NOMO-1 treated with dmso at 0.1 percent for 144 hours (cell line): ENCODE measurements at regions not wholly inside any gene's neighbourhood (a gene's known extent, or its start where the extent isn't known, plus 50 kb on each side); places are given as distances from the start of the nearest gene placed in this dataset.

Experiments
- DNase-seq: peaks from one replicate; lab custom pipeline; 2025; ENCODE audit not compliant: unreplicated experiment; lab: John Stamatoyannopoulos, UW

DNA sequence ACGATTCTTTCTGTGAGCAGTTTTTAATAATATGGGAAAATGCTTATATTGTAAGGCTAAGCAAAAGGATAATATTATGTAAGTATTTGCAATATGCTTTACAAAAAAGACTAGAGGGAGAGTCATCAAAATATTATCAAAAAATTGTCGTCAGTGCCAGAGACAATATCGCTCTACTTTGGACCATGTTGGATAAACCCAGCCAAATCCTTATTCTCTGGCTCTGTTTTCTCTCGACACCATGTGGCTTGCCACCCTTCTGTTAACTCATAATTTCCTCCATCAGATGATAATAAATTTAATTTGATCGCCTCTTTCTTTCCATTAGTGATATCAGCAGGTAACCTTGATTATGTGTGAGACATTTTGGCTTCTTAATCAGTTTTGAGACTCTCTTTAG, 129.9 kb downstream of the CDC42EP3 start:
- DNase-seq = no peak

GRCh38 chr2:37543999-37544557, 127.4 kb downstream of the CDC42EP3 start:
- peak; percentile 33 for DNase-seq

GRCh38 chr2:37544591-37545031, 126.8 kb downstream of the CDC42EP3 start:
- no peak for DNase-seq

GRCh38 chr2:37549598-37549997, 121.8 kb downstream of the CDC42EP3 start:
- no peak for DNase-seq

- peak; percentile 63 for DNase-seq
These were observed 121.3 kb downstream of the CDC42EP3 start for GRCh38 chr2:37550190-37550589.

GRCh38 chr2:37551783-37552182, 119.7 kb downstream of the CDC42EP3 start:
- DNase-seq = no peak

GRCh38 chr2:37552339-37552738, 119.1 kb downstream of the CDC42EP3 start:
- DNase-seq = no peak

GRCh38 chr2:37553411-37554154, 117.9 kb downstream of the CDC42EP3 start:
- DNase-seq = no peak

DNA sequence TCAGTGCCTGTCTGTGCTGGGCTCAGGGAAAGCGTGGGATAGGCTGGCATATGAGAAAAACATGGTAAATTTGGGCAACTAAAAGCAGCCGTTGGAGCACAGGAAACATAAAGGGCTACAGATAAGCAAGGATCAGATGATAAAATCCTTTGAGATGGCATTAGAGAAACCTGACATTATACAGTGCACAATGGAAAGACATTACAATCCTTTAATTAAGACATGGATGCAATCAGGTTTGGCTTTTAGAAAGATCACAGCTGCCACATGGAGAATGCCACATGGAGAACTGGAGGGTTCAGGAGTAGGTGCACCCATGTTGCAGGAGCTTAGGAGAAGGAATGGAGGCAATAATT, 117.3 kb downstream of the CDC42EP3 start:
- no peak for DNase-seq

DNA sequence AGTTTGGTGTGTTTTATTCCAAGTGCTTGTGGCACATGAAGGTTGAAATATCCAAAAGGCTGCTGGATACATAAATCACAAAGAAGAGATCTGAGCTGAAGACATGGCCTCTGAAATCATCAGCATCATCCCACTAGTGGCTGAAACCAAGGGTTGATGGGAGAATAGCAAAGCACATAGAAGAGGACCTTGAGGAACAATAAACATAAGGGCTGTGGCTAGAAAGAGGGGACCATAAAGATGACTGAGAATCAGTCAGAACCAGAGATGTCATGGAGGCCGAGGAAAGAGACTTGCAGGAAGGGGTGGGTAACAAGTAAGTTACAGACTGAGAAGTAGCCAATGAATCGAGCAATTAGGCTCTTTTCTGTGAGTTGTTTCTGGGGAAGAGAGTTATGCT, 116.8 kb downstream of the CDC42EP3 start:
- no peak for DNase-seq

DNA sequence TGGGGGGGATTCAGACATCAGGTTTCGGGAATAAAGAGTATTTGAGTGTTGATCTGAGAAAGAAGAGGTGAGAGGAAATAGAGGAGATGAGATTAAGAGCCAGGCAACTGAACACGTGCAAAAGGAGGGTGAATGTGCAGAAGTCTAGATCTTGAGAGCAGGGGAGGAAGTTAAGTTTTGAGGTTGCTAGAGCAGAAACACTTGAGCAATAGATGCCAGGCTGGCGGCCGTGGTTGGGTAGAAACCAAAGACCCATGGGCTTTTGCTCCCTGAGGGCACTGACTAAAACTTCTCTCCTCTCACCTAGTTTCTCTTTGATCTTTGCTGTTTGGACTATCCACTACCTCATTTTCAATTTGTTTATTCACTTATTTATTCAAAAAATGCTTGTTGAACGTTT, 116.0 kb downstream of the CDC42EP3 start:
- peak; percentile 86 for DNase-seq

DNA sequence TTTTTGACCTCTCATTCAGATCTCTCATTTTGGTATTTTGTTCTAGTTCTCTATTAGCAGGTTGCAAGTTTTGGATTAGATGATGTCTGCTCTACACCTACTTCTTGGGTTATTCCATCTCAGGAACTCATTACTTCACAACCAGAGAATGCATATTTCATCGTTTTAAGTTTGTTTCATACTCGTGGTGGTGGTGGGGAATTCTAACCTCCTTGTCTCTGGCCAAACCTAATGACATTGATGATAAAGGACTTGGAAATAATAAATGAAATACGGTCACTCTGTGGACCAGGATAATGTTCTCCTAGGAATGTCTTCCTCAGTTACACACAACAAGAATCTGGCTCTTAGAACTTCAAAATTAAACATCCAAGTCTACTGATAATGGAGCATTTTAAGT, 115.2 kb downstream of the CDC42EP3 start:
- DNase-seq = no peak

DNA sequence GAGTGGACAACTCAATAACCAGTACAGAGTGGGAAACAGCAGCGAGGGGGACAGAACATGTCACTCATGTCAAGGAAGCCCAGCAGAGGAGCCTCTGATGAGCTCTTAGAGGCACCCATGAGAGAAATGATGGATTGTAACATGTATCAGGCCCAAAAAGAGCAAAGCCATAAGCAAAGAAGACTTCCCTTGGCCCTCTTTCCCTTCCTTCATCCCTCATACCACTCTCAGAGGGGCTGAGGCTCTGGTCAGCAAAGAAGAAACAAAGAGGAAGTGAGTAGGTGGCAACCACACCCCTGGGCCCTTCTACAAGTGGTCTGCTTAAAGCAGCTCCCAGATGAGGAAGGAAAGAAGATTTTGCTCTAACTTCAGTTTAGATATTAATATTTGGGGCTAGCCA, 112.8 kb downstream of the CDC42EP3 start:
- peak; percentile 90 for DNase-seq

DNA sequence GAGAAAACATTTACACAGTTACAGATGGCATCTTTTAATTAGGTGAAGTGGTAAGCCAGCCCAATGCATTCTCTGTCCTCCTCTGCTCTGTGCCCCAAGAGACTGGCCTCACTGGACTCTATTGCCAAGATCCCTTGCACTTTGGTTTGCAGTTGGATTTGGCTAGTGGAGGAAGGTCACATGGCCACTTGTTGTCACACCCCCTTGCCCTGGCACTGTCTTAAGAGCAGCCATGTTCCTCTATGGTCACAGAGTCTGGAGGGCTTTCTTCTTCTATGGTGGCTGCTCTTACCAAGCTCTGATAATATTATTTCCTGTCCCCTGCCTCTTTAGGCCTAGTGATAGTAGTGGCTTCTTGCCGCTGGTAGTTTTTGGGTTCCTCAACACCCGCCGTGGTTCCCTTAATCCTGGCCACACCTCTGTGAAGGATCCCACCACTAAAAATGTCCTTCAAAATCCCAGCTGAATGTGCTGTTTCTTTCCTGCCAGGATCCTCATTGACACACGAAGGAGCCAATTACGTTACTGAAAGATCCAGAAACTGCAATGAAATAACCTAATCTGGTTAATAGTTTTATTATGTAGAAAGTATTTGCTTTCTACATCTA, 111.1 kb downstream of the CDC42EP3 start:
- DNase-seq = no peak

DNA sequence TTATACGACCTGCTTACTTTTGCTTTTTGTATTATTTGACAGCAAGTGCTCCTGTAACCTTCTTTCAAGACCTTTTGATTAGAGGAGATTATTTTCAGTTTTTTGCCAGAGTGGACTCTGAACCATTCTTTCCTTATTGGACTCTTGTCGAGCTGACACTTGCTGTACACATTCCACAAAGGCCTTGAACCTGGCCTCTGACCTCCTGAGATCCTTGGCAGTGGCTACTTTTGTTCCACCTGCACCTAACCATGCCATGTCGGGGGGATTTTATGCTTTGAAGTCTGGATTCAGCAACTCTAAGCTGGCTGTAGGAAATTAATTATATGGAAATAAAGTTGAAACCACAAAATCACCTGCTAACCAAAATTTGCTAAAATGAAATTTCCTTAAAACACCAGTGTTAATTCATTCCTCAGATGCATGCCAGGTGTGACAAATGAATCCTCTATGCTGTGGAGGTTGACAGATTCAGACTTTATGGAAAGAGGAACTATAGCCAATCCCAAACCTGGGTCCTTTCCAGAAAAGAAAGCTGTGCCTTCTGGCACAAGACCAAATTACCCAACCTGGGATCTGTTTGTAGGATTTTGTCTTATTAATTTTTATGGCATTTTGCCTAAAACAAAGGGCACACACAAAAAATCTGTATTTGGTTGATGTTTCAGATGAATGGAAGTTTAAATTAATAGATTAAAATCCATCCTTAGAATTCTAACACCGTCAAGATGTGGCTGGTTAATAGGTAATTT, 110.4 kb downstream of the CDC42EP3 start:
- no peak for DNase-seq

DNA sequence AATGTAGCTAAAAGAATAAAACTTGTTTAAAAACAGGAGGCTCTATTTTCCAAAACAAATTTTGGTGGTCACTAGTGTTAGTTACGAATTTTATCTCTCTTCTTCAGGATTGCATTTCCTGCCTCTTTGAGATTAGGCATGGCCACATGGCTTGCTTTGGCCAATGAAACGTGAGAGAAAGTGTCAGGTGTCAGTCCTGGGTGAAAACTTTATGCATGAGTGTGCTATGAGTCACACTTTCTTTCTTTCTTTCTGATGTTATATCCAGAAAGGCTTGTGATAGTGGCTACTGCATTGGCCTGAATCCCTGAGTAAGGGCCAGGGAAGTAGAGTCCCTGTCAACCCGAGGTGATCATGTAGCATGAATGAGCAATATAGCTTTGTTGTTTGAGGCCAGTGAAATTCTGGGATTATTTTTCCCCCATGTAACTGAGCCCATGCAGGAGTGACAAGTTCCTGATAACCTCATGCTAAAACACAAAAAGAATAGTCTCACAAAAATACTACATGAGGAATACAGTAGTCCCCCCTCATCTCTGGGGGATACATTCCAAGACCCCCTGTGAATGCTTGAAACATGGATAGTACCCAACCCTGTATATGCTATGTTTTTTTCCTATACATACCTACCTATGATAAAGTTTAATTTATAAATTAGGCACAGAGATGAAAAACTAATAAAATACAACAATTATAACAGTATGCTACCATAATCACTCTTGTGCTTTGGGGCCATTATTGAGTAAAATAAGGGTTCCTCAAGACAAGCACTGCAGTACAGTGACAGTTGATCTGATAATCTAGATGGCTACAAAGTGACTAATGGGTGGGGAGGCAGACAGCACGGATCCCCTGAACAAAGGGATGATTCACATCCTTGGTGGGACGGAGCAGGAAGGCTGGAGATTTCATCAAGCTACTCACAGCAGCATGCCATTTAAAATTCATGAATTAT, 109.5 kb downstream of the CDC42EP3 start:
- DNase-seq = no peak

GRCh38 chr2:37563375-37564015, 107.9 kb downstream of the CDC42EP3 start:
- no peak for DNase-seq

DNA sequence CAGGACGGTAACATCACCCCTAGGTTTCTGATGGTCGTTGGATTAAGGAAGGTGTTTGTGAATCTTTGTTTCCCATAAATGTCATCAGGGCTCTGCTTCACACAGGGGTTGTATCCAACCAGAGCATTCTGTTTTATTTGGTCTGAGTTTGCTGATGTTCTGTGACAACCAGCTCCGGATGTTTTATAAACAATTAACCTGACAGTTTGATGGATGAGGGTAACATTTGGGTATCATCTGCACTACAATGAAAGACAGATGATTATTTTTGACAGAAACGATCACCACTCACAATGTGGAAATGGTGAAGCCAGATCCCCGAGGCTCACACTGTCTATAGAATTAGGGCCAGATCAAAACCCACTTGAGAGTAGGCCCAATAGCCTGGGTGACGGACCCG, 107.1 kb downstream of the CDC42EP3 start:
- no peak for DNase-seq

DNA sequence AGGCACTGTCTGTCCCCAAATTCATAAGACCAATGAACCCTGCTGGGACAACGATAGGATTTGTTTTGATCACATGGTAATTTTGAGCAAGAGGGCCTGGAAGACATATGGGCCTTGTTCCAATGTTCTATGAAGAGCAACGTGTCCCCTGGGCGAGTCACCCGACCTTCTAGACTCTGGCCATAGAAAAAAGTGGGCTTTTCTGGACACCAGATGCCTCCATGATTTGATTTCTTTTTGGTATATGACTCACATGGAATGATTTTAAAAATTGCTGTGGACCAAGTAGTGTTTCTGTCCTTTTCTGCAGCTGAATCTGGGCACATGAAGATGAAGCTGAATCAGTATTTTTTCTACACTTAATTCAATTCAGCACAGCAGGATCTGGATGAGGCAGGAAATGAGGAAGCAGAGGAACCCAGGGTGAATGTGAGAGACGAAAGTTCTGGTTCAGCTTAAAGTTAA, 104.9 kb downstream of the CDC42EP3 start:
- no peak for DNase-seq

DNA sequence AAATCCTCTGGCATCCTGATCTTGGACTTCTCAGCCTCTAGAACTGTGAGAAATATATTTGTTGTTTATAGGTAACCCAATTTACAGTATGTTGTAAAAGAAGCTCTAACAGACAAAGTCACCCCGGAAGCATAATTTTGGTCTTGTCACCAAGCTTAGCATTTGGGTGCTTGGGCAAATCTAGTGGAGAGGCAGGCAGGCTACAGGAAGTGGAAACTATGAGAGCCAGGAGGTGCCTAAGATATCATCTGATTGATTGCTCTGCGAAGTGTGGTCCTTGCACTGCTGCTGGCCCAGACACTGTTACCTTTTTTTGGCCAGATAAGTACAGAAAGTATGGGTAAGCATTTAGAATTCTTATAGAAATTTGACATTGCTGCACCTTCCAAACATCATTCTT, 102.9 kb downstream of the CDC42EP3 start:
- no peak for DNase-seq
